Central memory CD8-positive, alpha-beta T cell (primary cell): ENCODE measurements at regions not wholly inside any gene's neighbourhood (a gene's known extent, or its start where the extent isn't known, plus 50 kb on each side); places are given as distances from the start of the nearest gene placed in this dataset.

ENCODE experiments used
- ATAC-seq: fragments of 150-1000 bp; cut with Tn5 transposase; replicated peaks from 2 replicates; pipeline ENCODE4 v1.10.0; 2022; ENCODE audit warnings: mild to moderate bottlenecking, moderate FRiP score, moderate number of reproducible peaks; ENCODE audit not compliant: poor library complexity, severe bottlenecking; ENCODE audit errors: extremely low read depth
- DNase-seq, 2 donors: peaks; one replicate each; pipeline ENCODE4 v3.0.0; 2021; ENCODE audit warnings: low spot score in 2 of 2
- H3K27ac Mint-ChIP-seq: one replicate; pipeline ENCODE4 v1.8.0; 2022; ENCODE audit warnings: low read depth, mild to moderate bottlenecking, moderate library complexity, mixed read lengths
- H3K27me3 Mint-ChIP-seq: one replicate; pipeline ENCODE4 v1.8.0; 2022; ENCODE audit warnings: mixed read lengths
- H3K36me3 Mint-ChIP-seq: one replicate; pipeline ENCODE4 v1.8.0; 2022; ENCODE audit warnings: mild to moderate bottlenecking, moderate library complexity, mixed read lengths; ENCODE audit not compliant: insufficient read depth
- H3K4me1 Mint-ChIP-seq: one replicate; pipeline ENCODE4 v1.8.0; 2022; ENCODE audit warnings: mixed read lengths
- H3K4me3 Mint-ChIP-seq: one replicate; pipeline ENCODE4 v1.8.0; 2022; ENCODE audit warnings: mild to moderate bottlenecking, moderate library complexity, mixed read lengths
- H3K9me3 Mint-ChIP-seq: one replicate; pipeline ENCODE4 v1.8.0; 2022; ENCODE audit warnings: mixed read lengths

GRCh38 chr16:51050377-51050706, 100.7 kb downstream of the SALL1 start:
- no peaks in the 10 kb centered on the region for H3K36me3 Mint-ChIP-seq
- H3K4me1 Mint-ChIP-seq: no peaks in the 10 kb centered on the region
- DNase-seq: no peak
- no peak overlapping the region for H3K4me3 Mint-ChIP-seq
- H3K9me3 Mint-ChIP-seq: no peaks in the 10 kb centered on the region
- peaks cover 15% of the 10 kb centered on the region for H3K27me3 Mint-ChIP-seq
- H3K27ac Mint-ChIP-seq: no peak overlapping the region
- ATAC-seq: no peak

- Mint-ChIP-seq H3K27ac (no peak overlapping the region), H3K9me3 (no peaks in the 10 kb centered on the region), H3K4me3 (no peak overlapping the region), H3K4me1 (no peaks in the 10 kb centered on the region), H3K27me3 (peaks cover 10% of the 10 kb centered on the region), H3K36me3 (no peaks in the 10 kb centered on the region)
- ATAC-seq: no peak
- DNase-seq: no peak
These were observed 101.2 kb downstream of the SALL1 start for GRCh38 chr16:51049678-51050376.

GRCh38 chr16:51049276-51049675, 101.8 kb downstream of the SALL1 start:
- DNase-seq (no peak), ATAC-seq (no peak)
- Mint-ChIP-seq H3K4me1 (no peaks in the 10 kb centered on the region), H3K27ac (no peak overlapping the region), H3K4me3 (no peak overlapping the region), H3K27me3 (peaks cover 5% of the 10 kb centered on the region), H3K9me3 (no peaks in the 10 kb centered on the region), H3K36me3 (no peaks in the 10 kb centered on the region)

GRCh38 chr16:51048544-51048943, 102.5 kb downstream of the SALL1 start:
- ATAC-seq (no peak), DNase-seq (no peak)
- no peak overlapping the region for H3K4me3 Mint-ChIP-seq

GRCh38 chr16:51045794-51046193, 105.3 kb downstream of the SALL1 start:
- no peaks in the 10 kb centered on the region for H3K27me3 Mint-ChIP-seq
- H3K36me3 Mint-ChIP-seq: no peaks in the 10 kb centered on the region
- DNase-seq: no peak
- H3K4me3 Mint-ChIP-seq: no peak overlapping the region
- ATAC-seq: no peak
- H3K27ac Mint-ChIP-seq: no peak overlapping the region
- H3K9me3 Mint-ChIP-seq: no peaks in the 10 kb centered on the region
- no peaks in the 10 kb centered on the region for H3K4me1 Mint-ChIP-seq

More at GRCh38 chr16:51048544-51048943, 102.5 kb downstream of the SALL1 start:
- Mint-ChIP-seq H3K27ac (no peak overlapping the region), H3K4me1 (no peaks in the 10 kb centered on the region), H3K9me3 (no peaks in the 10 kb centered on the region), H3K27me3 (no peaks in the 10 kb centered on the region), H3K36me3 (no peaks in the 10 kb centered on the region)

- no peak overlapping the region for H3K27ac Mint-ChIP-seq
- no peaks in the 10 kb centered on the region for H3K9me3 Mint-ChIP-seq
- no peaks in the 10 kb centered on the region for H3K27me3 Mint-ChIP-seq
- no peak for DNase-seq
- H3K4me3 Mint-ChIP-seq: no peak overlapping the region
- no peaks in the 10 kb centered on the region for H3K36me3 Mint-ChIP-seq
- no peaks in the 10 kb centered on the region for H3K4me1 Mint-ChIP-seq
- ATAC-seq: no peak
These were observed 105.9 kb downstream of the SALL1 start for GRCh38 chr16:51045186-51045585.

GRCh38 chr16:51041546-51041945, 109.5 kb downstream of the SALL1 start:
- H3K4me1 Mint-ChIP-seq: no peaks in the 10 kb centered on the region
- no peaks in the 10 kb centered on the region for H3K9me3 Mint-ChIP-seq
- no peaks in the 10 kb centered on the region for H3K36me3 Mint-ChIP-seq
- no peak for ATAC-seq
- no peak overlapping the region for H3K27ac Mint-ChIP-seq
- H3K4me3 Mint-ChIP-seq: no peak overlapping the region
- DNase-seq: no peak
- H3K27me3 Mint-ChIP-seq: peaks cover 12% of the 10 kb centered on the region

GRCh38 chr16:51040637-51041036, 110.4 kb downstream of the SALL1 start:
- Mint-ChIP-seq H3K27me3 (peaks cover 12% of the 10 kb centered on the region), H3K4me1 (no peaks in the 10 kb centered on the region), H3K27ac (no peak overlapping the region), H3K36me3 (no peaks in the 10 kb centered on the region), H3K4me3 (no peak overlapping the region), H3K9me3 (no peaks in the 10 kb centered on the region)
- DNase-seq (no peak), ATAC-seq (no peak)

GRCh38 chr16:51039638-51040331, 111.3 kb downstream of the SALL1 start:
- no peak for ATAC-seq
- Mint-ChIP-seq H3K27me3 (peaks cover 12% of the 10 kb centered on the region), H3K4me3 (no peak overlapping the region), H3K36me3 (no peaks in the 10 kb centered on the region), H3K9me3 (no peaks in the 10 kb centered on the region), H3K27ac (no peak overlapping the region), H3K4me1 (no peaks in the 10 kb centered on the region)
- DNase-seq: no peak

GRCh38 chr16:51035711-51036110, 115.4 kb downstream of the SALL1 start:
- H3K4me3 Mint-ChIP-seq: no peak overlapping the region
- ATAC-seq (no peak), DNase-seq (no peak)
- H3K4me1 Mint-ChIP-seq: no peaks in the 10 kb centered on the region
- H3K36me3 Mint-ChIP-seq: no peaks in the 10 kb centered on the region
- H3K27me3 Mint-ChIP-seq: peaks cover 12% of the 10 kb centered on the region
- no peak overlapping the region for H3K27ac Mint-ChIP-seq
- H3K9me3 Mint-ChIP-seq: no peaks in the 10 kb centered on the region

GRCh38 chr16:51035110-51035498, 116.0 kb downstream of the SALL1 start:
- H3K4me1 Mint-ChIP-seq: no peaks in the 10 kb centered on the region
- H3K4me3 Mint-ChIP-seq: no peak overlapping the region
- peaks cover 12% of the 10 kb centered on the region for H3K27me3 Mint-ChIP-seq
- no peaks in the 10 kb centered on the region for H3K9me3 Mint-ChIP-seq
- DNase-seq: no peak
- no peak for ATAC-seq
- no peak overlapping the region for H3K27ac Mint-ChIP-seq
- no peaks in the 10 kb centered on the region for H3K36me3 Mint-ChIP-seq

- ATAC-seq (no peak), DNase-seq (no peak)
- Mint-ChIP-seq H3K9me3 (no peaks in the 10 kb centered on the region), H3K4me3 (no peak overlapping the region), H3K27me3 (peaks cover 9% of the 10 kb centered on the region), H3K4me1 (no peaks in the 10 kb centered on the region), H3K27ac (no peak overlapping the region), H3K36me3 (no peaks in the 10 kb centered on the region)
These were observed 116.5 kb downstream of the SALL1 start for GRCh38 chr16:51034481-51035109.

GRCh38 chr16:51031598-51031997, 119.5 kb downstream of the SALL1 start:
- H3K36me3 Mint-ChIP-seq: no peaks in the 10 kb centered on the region
- H3K27ac Mint-ChIP-seq: no peak overlapping the region
- no peak overlapping the region for H3K4me3 Mint-ChIP-seq
- no peaks in the 10 kb centered on the region for H3K4me1 Mint-ChIP-seq
- H3K9me3 Mint-ChIP-seq: no peaks in the 10 kb centered on the region
- ATAC-seq: no peak
- no peak for DNase-seq
- no peaks in the 10 kb centered on the region for H3K27me3 Mint-ChIP-seq
